OCI-LY1 (cell line): ENCODE measurements at regions not wholly inside any gene's neighbourhood (a gene's known extent, or its start where the extent isn't known, plus 50 kb on each side); places are given as distances from the start of the nearest gene placed in this dataset.

Source experiments
- H2AFZ ChIP-seq: fragments of 200-600 bp; sonication (generic), shearing (Covaris generic); 2 replicates; pipeline ENCODE4 v1.6.0; 2014; ENCODE audit warnings: antibody characterized with exemption, mild to moderate bottlenecking, low read length
- H3F3A ChIP-seq: fragments of 200-600 bp; sonication (generic), shearing (Covaris generic); 2 replicates; pipeline ENCODE4 v1.6.0; 2014; ENCODE audit warnings: mild to moderate bottlenecking, antibody characterized with exemption, low read length, moderate library complexity; ENCODE audit not compliant: insufficient read depth
- H3K27ac ChIP-seq: fragments of 200-600 bp; sonication (generic); 2 replicates; pipeline ENCODE4 v1.5.1; 2014; ENCODE audit warnings: low read length, mixed run types, mild to moderate bottlenecking, low read depth; ENCODE audit not compliant: poor library complexity, severe bottlenecking
- H3K27me3 ChIP-seq: fragments of 200-600 bp; sonication (generic); 2 replicates; pipeline ENCODE4 v1.6.0; 2014; ENCODE audit warnings: antibody characterized with exemption, mild to moderate bottlenecking, low read length, moderate library complexity; ENCODE audit not compliant: insufficient read depth
- H3K36me3 ChIP-seq: fragments of 200-600 bp; sonication (generic); 2 replicates; pipeline ENCODE4 v1.6.1; 2014; ENCODE audit warnings: mild to moderate bottlenecking, antibody characterized with exemption, low read length, moderate library complexity, mixed read lengths; ENCODE audit not compliant: insufficient read depth
- H3K4me1 ChIP-seq: fragments of 200-600 bp; sonication (generic); 2 replicates; pipeline ENCODE4 v1.5.1; 2014; ENCODE audit warnings: mild to moderate bottlenecking, low read length, moderate library complexity; ENCODE audit not compliant: insufficient read depth, severe bottlenecking
- H3K4me2 ChIP-seq: fragments of 200-600 bp; sonication (generic), shearing (Covaris generic); 2 replicates; pipeline ENCODE4 v1.6.1; 2014; ENCODE audit warnings: low read length
- H3K4me3 ChIP-seq: fragments of 200-600 bp; sonication (generic); 2 replicates; pipeline ENCODE4 v1.5.1; 2014; ENCODE audit warnings: low read length, low read depth, mild to moderate bottlenecking, mixed read lengths; ENCODE audit not compliant: poor library complexity, severe bottlenecking
- H3K79me2 ChIP-seq: fragments of 200-600 bp; shearing (Covaris generic); 2 replicates; pipeline ENCODE4 v1.6.1; 2016; ENCODE audit warnings: mixed run types, low read length, mixed read lengths; ENCODE audit not compliant: insufficient read depth
- H3K9ac ChIP-seq: fragments of 200-600 bp; sonication (generic), shearing (Covaris generic); 2 replicates; pipeline ENCODE4 v1.6.1; 2014; ENCODE audit warnings: mild to moderate bottlenecking, low read length, mixed read lengths
- H3K9me2 ChIP-seq: fragments of 200-600 bp; sonication (generic), shearing (Covaris generic); 2 replicates; pipeline ENCODE4 v1.6.1; 2014; ENCODE audit warnings: low read depth, mild to moderate bottlenecking, low read length, mixed read lengths
- H3K9me3 ChIP-seq: fragments of 200-600 bp; shearing (Covaris generic); 2 replicates; pipeline ENCODE4 v1.6.1; 2014; ENCODE audit warnings: low read length, mixed read lengths
- H4K20me1 ChIP-seq: fragments of 200-600 bp; sonication (generic), shearing (Covaris generic); 2 replicates; pipeline ENCODE4 v1.6.0; 2016; ENCODE audit warnings: mild to moderate bottlenecking, low read length; ENCODE audit not compliant: insufficient read depth
- EZH2 ChIP-seq: fragments of 200-600 bp; sonication (generic), shearing (Covaris generic); IDR thresholded peaks from 2 replicates; pipeline ENCODE4 v1.8.0; 2017; ENCODE audit warnings: borderline replicate concordance, mixed run types, mild to moderate bottlenecking, antibody characterized with exemption, low read length, moderate library complexity, mixed read lengths
- TF ChIP-seq, protein P1 (sequence below): fragments of 200-600 bp; sonication (generic), shearing (Covaris generic); IDR thresholded peaks from 2 replicates; pipeline ENCODE4 v1.5.1; 2017; ENCODE audit warnings: mild to moderate bottlenecking, antibody characterized with exemption, low read length, moderate library complexity, mixed read lengths

GRCh38 chr13:90706631-90707030, 640.9 kb upstream of the MIR17HG start:
- no peak for TF ChIP-seq EZH2
- TF ChIP-seq, protein P1, sequence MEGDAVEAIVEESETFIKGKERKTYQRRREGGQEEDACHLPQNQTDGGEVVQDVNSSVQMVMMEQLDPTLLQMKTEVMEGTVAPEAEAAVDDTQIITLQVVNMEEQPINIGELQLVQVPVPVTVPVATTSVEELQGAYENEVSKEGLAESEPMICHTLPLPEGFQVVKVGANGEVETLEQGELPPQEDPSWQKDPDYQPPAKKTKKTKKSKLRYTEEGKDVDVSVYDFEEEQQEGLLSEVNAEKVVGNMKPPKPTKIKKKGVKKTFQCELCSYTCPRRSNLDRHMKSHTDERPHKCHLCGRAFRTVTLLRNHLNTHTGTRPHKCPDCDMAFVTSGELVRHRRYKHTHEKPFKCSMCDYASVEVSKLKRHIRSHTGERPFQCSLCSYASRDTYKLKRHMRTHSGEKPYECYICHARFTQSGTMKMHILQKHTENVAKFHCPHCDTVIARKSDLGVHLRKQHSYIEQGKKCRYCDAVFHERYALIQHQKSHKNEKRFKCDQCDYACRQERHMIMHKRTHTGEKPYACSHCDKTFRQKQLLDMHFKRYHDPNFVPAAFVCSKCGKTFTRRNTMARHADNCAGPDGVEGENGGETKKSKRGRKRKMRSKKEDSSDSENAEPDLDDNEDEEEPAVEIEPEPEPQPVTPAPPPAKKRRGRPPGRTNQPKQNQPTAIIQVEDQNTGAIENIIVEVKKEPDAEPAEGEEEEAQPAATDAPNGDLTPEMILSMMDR: no peak
- H3K36me3 ChIP-seq: no peaks in the 10 kb centered on the region
- H3K27ac ChIP-seq: no peak overlapping the region
- no peaks in the 10 kb centered on the region for H3K79me2 ChIP-seq
- H3F3A ChIP-seq: no peaks in the 10 kb centered on the region
- H3K4me1 ChIP-seq: no peaks in the 10 kb centered on the region
- H3K27me3 ChIP-seq: no peaks in the 10 kb centered on the region
- no peaks in the 10 kb centered on the region for H3K9me3 ChIP-seq
- no peaks in the 10 kb centered on the region for H3K9me2 ChIP-seq
- H2AFZ ChIP-seq: no peak overlapping the region
- H3K4me2 ChIP-seq: no peak overlapping the region
- no peak overlapping the region for H3K9ac ChIP-seq
- no peaks in the 10 kb centered on the region for H4K20me1 ChIP-seq
- H3K4me3 ChIP-seq: no peak overlapping the region

- H3K79me2 ChIP-seq: no peaks in the 10 kb centered on the region
Observed at GRCh38 chr13:90708128-90708527, 639.4 kb upstream of the MIR17HG start.

DNA sequence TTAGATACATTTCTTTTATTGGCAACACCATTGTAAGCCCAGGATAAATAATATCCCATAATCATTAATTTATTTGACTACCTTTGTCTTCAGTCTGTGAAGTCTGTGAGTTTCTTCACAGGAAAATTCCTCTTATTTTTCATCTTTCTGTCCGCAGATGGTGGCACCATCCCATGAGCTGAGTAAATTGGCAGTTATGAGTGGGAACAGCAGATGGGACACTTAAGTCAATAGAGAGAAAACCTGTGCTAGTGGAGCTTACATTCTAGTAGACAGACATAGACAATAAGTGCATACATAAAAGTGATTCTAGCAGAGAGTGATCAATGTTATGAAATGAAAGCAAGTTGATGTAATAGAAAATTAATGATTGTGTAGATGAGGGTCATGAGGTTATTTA, 638.2 kb upstream of the MIR17HG start:
- no peak overlapping the region for H2AFZ ChIP-seq
- H3K4me2 ChIP-seq: no peak overlapping the region
- no peak overlapping the region for H3K4me3 ChIP-seq
- H3K9me3 ChIP-seq: no peaks in the 10 kb centered on the region
- no peaks in the 10 kb centered on the region for H3K36me3 ChIP-seq
- H3K27me3 ChIP-seq: no peaks in the 10 kb centered on the region
- H3K4me1 ChIP-seq: no peaks in the 10 kb centered on the region
- H3F3A ChIP-seq: no peaks in the 10 kb centered on the region
- H3K9ac ChIP-seq: no peak overlapping the region
- TF ChIP-seq, protein P1: no peak
- TF ChIP-seq EZH2: no peak
- no peaks in the 10 kb centered on the region for H3K9me2 ChIP-seq
- H3K27ac ChIP-seq: no peak overlapping the region
- H3K79me2 ChIP-seq: no peaks in the 10 kb centered on the region
- no peaks in the 10 kb centered on the region for H4K20me1 ChIP-seq

More at GRCh38 chr13:90708128-90708527, 639.4 kb upstream of the MIR17HG start:
- Histone ChIP-seq H3K36me3 (no peaks in the 10 kb centered on the region), H3K9ac (no peak overlapping the region), H2AFZ (no peak overlapping the region), H3K27ac (no peak overlapping the region), H3K27me3 (no peaks in the 10 kb centered on the region), H3K9me2 (no peaks in the 10 kb centered on the region), H4K20me1 (no peaks in the 10 kb centered on the region), H3K4me2 (no peak overlapping the region), H3K9me3 (no peaks in the 10 kb centered on the region), H3F3A (no peaks in the 10 kb centered on the region), H3K4me1 (no peaks in the 10 kb centered on the region), H3K4me3 (no peak overlapping the region)
- TF ChIP-seq EZH2: no peak
- TF ChIP-seq, protein P1: no peak
